ENCODE measurements at regions not wholly inside any gene's neighbourhood (a gene's known extent, or its start where the extent isn't known, plus 50 kb on each side); places are given as distances from the start of the nearest gene placed in this dataset.

DNA sequence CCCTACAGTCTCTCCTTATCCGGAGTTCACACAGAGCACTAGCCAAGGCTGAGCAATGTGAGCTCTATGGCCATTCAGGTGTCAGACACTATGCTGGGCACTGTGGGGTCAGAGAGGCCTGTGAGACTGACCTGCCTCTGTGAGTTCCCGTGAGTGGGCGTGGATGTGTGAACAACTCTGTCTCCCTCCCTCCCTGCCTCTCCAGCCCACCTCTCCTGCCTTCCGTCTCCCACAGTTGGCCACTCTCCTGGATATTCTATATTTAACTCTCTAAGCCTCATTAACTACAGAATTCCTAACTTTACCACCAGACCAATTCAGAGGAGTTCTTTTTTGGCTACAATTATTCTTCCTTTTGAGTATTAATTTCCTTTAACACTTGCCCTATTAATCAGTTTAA lies 191.6 kb upstream of the NCAM1 start:
- H2AK5ac ChIP-seq (ENCODE audit: low read depth, low read length), result no peak overlapping the region
- H3K27ac ChIP-seq (ENCODE audit: low read depth, low read length), result no peak overlapping the region
- no peak overlapping the region for H3K4ac ChIP-seq (replicated peaks; ENCODE audit: insufficient read length, low read depth, low read length)
- ChIA-PET CTCF (ENCODE audit: partially characterized antibody) (interaction anchor here (1.3 kb wide), 2 partner anchors 181 to 479 kb away, joined by 3 read pairs; no protein-coding TSS in a partner anchor), POLR2A (ENCODE audit: partially characterized antibody) (no interaction called here)
- no peaks in the 10 kb centered on the region for H3K4me1 ChIP-seq (replicated peaks in 1 of 4; ENCODE audit: control insufficient read depth in 3 of 4, insufficient read depth in 4 of 4, low read length in 3 of 4)
- H3K56ac ChIP-seq (replicated peaks; ENCODE audit: insufficient read length, low read depth, low read length), result no peak overlapping the region
- no peak for TF ChIP-seq POLR2A (IDR thresholded peaks at IDR 0.05; ENCODE audit: control extremely low read depth in 1 of 2, low read depth in 2 of 2, low read length in 2 of 2)
- no peak for TF ChIP-seq CBX5 (IDR thresholded peaks at IDR 0.05; ENCODE audit: low read depth, low read length)
- TF ChIP-seq MAFK (IDR thresholded peaks at IDR 0.05; ENCODE audit: low read depth, low read length), result no peak
- no peak for TF ChIP-seq CHD1 (IDR thresholded peaks at IDR 0.05; ENCODE audit: low read depth, low read length)
- TF ChIP-seq KDM1A (IDR thresholded peaks at IDR 0.05; ENCODE audit: borderline replicate concordance, low read length), result no peak
- TF ChIP-seq SIX5 (IDR thresholded peaks at IDR 0.05; ENCODE audit: low read depth, low read length), result no peak
- no peak for TF ChIP-seq BCL11A (IDR thresholded peaks at IDR 0.05; ENCODE audit: low read depth in 2 of 2, low read length in 2 of 2)
- no peaks in the 10 kb centered on the region for H3K79me1 ChIP-seq (ENCODE audit: low read depth, low read length)
- WGBS, 2 experiments (ENCODE audit: extremely low coverage in 1 of 2, insufficient coverage in 1 of 2, insufficient read length in 1 of 2, insufficient replicate concordance in 2 of 2, low coverage in 1 of 2, low lambda C conversion rate in 2 of 2, missing lambda C conversion rate in 1 of 2), result 78% methylated on average over 2 of the region's 4 CpGs; no CpG with 5 or more reads in 1 of the 2 experiments
- H3K23me2 ChIP-seq (ENCODE audit: low read depth, low read length), result no peaks in the 10 kb centered on the region
- H3K23ac ChIP-seq (ENCODE audit: insufficient read length), result no peak overlapping the region
- H3K18ac ChIP-seq (ENCODE audit: extremely low read depth, low read length), result no peak overlapping the region
- H3K14ac ChIP-seq (ENCODE audit: insufficient read length), result no peak overlapping the region
- H2BK20ac ChIP-seq (ENCODE audit: low read length), result no peak overlapping the region
- no peaks in the 10 kb centered on the region for H3K36me3 ChIP-seq (ENCODE audit: control insufficient read depth in 2 of 4, insufficient read depth in 4 of 4, low read length in 3 of 4)
- no peak overlapping the region for H4K5ac ChIP-seq (ENCODE audit: insufficient read length, low read depth, low read length)
- H2BK120ac ChIP-seq (replicated peaks; ENCODE audit: low read depth, low read length), result no peak overlapping the region
- H3K79me2 ChIP-seq (ENCODE audit: control insufficient read depth in 1 of 2, insufficient read depth in 2 of 2, low read length in 2 of 2), result no peaks in the 10 kb centered on the region
- no peak overlapping the region for H3K9ac ChIP-seq (replicated peaks in 1 of 4; ENCODE audit: extremely low read depth in 1 of 4, low read depth in 3 of 4, low read length in 3 of 4)
- no peak overlapping the region for H2BK12ac ChIP-seq (ENCODE audit: low read depth, low read length)
- H3K9me3 ChIP-seq (ENCODE audit: insufficient read depth in 2 of 2, low read depth in 1 of 2, low read length in 1 of 2), result no peaks in the 10 kb centered on the region
- no peak overlapping the region for H4K91ac ChIP-seq (replicated peaks; ENCODE audit: insufficient read length, low read length)
- H2AFZ ChIP-seq (ENCODE audit: low read length), result no peak overlapping the region
- no peak for DNase-seq (ENCODE audit: low read depth in 1 of 2, low spot score in 2 of 2)
- H4K8ac ChIP-seq (ENCODE audit: extremely low read depth, insufficient read depth, low read length), result no peak overlapping the region
- no peaks in the 10 kb centered on the region for H4K20me1 ChIP-seq (replicated peaks in 1 of 2; ENCODE audit: control insufficient read depth in 1 of 2, insufficient read depth in 2 of 2, low read length in 2 of 2)
- H2BK15ac ChIP-seq (ENCODE audit: low read length), result no peak overlapping the region
- no peak overlapping the region for H3K4me2 ChIP-seq (ENCODE audit: insufficient read depth in 1 of 2, low read depth in 2 of 2, low read length in 2 of 2)
- H2BK5ac ChIP-seq (ENCODE audit: low read depth, low read length), result no peak overlapping the region
- H3K4me3 ChIP-seq (ENCODE audit: extremely low read depth in 1 of 4, insufficient read depth in 2 of 4, low read depth in 3 of 4, low read length in 4 of 4), result no peak overlapping the region
- FAIRE-seq, result no peak
- H3K27me3 ChIP-seq (replicated peaks in 1 of 4; ENCODE audit: control insufficient read depth in 3 of 4, extremely low read depth in 1 of 4, insufficient read depth in 3 of 4, low read length in 3 of 4), result no peaks in the 10 kb centered on the region

All from H1 (cell line).